ENCODE measurements at regions not wholly inside any gene's neighbourhood (a gene's known extent, or its start where the extent isn't known, plus 50 kb on each side); places are given as distances from the start of the nearest gene placed in this dataset.
A peak's percentile ranks its signal among the peaks of the same experiment; 100 is the strongest.

DNA sequence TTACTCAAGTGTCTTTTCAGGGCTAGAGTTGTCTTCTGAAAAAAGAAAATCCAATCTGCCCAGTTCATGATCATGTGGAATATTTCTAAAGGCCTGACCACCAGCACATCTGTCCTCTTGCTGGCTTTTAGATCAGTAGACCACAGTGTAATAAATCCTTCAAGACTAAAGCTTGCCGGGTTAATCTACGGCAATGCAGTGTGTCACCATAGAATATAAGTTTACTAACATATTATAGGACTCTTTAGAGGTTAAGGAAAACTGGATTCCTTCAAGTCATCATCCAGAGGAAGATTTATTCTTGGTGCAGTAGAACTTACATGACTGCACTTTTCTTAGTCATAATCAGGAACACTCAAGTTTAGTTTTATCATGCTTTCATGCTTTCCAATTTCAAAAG, 349.5 kb downstream of the SEMA3D start:
- H3K4me2 ChIP-seq (ENCODE audit: unreplicated experiment): no peak overlapping the region
- H3K36me3 ChIP-seq (ENCODE audit: low read depth): no peaks in the 10 kb centered on the region
- H3K79me2 ChIP-seq (ENCODE audit: insufficient read depth): no peaks in the 10 kb centered on the region
- no peaks in the 10 kb centered on the region for H4K20me1 ChIP-seq (ENCODE audit: insufficient read depth)
- H3K27me3 ChIP-seq (replicated peaks; ENCODE audit: insufficient read depth): no peaks in the 10 kb centered on the region
- in situ Hi-C loops (cut with MboI): no loop called here
- TF ChIP-seq EZH2phosphoT487 (IDR thresholded peaks at IDR 0.05; ENCODE audit: insufficient read depth, low read depth) (no peak), EZH2 (IDR thresholded peaks at IDR 0.05; ENCODE audit: insufficient read depth, poor library complexity, severe bottlenecking) (no peak)
- no peaks in the 10 kb centered on the region; the same call in 1 of the 2 replicates for H3K9me2 ChIP-seq (ENCODE audit: insufficient read depth)
- no peak overlapping the region for H3K27ac ChIP-seq
- DNase-seq: no peak
- WGBS, 2 experiments (ENCODE audit: low coverage in 1 of 2, low lambda C conversion rate in 2 of 2, missing lambda C conversion rate in 2 of 2): 80% methylated on average over 2 of the region's 2 CpGs
- no peak overlapping the region for H3K9ac ChIP-seq
- H3K4me3 ChIP-seq: no peak overlapping the region
- no peak overlapping the region for H2AFZ ChIP-seq
- no peaks in the 10 kb centered on the region for H3F3A ChIP-seq (ENCODE audit: insufficient read depth)
- no peaks in the 10 kb centered on the region for H3K4me1 ChIP-seq (ENCODE audit: insufficient read depth)
- H3K9me3 ChIP-seq (ENCODE audit: low read depth): no peaks in the 10 kb centered on the region

DNA sequence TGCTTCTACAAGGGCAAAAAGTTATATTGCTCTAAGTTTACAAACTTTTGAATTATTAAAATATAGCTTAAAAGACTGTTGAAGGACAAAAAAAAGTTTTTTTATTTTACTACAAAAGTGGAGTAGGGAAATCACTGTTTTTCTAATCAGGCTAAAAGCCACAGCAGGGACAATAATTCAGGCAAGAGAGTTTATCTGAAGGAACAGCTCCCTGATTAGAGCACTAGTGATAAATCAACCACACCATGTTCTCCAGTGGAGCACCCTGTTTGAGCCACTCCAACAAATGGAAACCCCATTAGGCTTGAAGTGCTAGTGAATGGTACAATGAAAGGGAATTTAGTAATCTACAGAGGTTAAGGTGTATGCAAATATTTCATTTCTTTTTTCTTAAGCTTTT, 357.1 kb downstream of the SEMA3D start:
- Histone ChIP-seq H3K9me3 (ENCODE audit: low read depth) (no peaks in the 10 kb centered on the region), H3K4me3 (no peak overlapping the region), H3K4me1 (ENCODE audit: insufficient read depth) (no peaks in the 10 kb centered on the region), H3K27ac (no peak overlapping the region), H3K9me2 (ENCODE audit: insufficient read depth) (no peaks in the 10 kb centered on the region; the same call in 1 of the 2 replicates), H3F3A (ENCODE audit: insufficient read depth) (no peaks in the 10 kb centered on the region), H3K27me3 (replicated peaks; ENCODE audit: insufficient read depth) (no peaks in the 10 kb centered on the region), H2AFZ (no peak overlapping the region), H3K79me2 (ENCODE audit: insufficient read depth) (no peaks in the 10 kb centered on the region), H3K36me3 (ENCODE audit: low read depth) (no peaks in the 10 kb centered on the region), H3K4me2 (ENCODE audit: unreplicated experiment) (no peak overlapping the region), H3K9ac (no peak overlapping the region), H4K20me1 (ENCODE audit: insufficient read depth) (no peaks in the 10 kb centered on the region)
- TF ChIP-seq EZH2phosphoT487 (IDR thresholded peaks at IDR 0.05; ENCODE audit: insufficient read depth, low read depth): no peak
- TF ChIP-seq EZH2 (IDR thresholded peaks at IDR 0.05; ENCODE audit: insufficient read depth, poor library complexity, severe bottlenecking): no peak
- no peak for DNase-seq
- in situ Hi-C loops (cut with MboI): no loop called here

DNA sequence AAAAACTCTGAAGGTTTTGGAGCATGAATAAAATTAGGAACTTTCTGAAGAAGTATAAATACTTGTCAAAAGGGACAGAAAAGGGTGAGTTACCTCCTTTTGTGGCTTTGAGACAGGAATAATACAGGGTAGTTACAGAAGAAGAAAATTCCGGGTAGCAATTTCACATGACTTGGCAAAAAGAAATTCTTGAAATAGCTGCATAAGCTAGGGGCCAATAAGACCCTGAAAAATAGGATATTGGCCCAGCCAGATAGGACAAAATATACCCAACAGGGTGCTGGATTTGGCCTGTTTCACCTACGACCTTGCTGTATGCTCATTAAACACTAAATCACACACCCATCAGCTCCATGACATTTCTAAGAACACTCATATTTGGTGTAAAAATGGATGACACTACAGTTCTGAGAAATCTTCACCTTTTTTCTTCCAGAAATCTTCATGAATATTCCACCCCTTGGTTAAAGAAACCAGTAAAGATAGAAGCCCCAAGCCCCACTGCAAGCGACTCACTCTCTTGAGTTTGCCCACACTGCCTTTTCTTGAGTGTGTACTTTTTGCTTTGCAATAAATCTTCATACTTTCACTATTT, 362.7 kb downstream of the SEMA3D start:
- H3K27me3 ChIP-seq (replicated peaks; ENCODE audit: insufficient read depth): no peaks in the 10 kb centered on the region
- 0 out of 2 replicates have a peak overlapping the region, but pooled peaks have one; percentile 16 for H2AFZ ChIP-seq
- no peak overlapping the region for H3K27ac ChIP-seq
- no peak for DNase-seq
- H3K79me2 ChIP-seq (ENCODE audit: insufficient read depth): no peaks in the 10 kb centered on the region
- in situ Hi-C loops (cut with MboI): no loop called here
- no peaks in the 10 kb centered on the region for H4K20me1 ChIP-seq (ENCODE audit: insufficient read depth)
- H3K9me2 ChIP-seq (ENCODE audit: insufficient read depth): peaks cover 5% of the 10 kb centered on the region; the same call in 1 of the 2 replicates
- no peaks in the 10 kb centered on the region for H3K4me1 ChIP-seq (ENCODE audit: insufficient read depth)
- H3K9me3 ChIP-seq (ENCODE audit: low read depth): no peaks in the 10 kb centered on the region
- H3K4me3 ChIP-seq: no peak overlapping the region
- H3F3A ChIP-seq (ENCODE audit: insufficient read depth): no peaks in the 10 kb centered on the region
- 66 to 75% methylated on average over 3 of the region's 3 CpGs for WGBS, 2 experiments (ENCODE audit: low coverage in 1 of 2, low lambda C conversion rate in 2 of 2, missing lambda C conversion rate in 2 of 2)
- H3K36me3 ChIP-seq (ENCODE audit: low read depth): no peaks in the 10 kb centered on the region
- no peak overlapping the region for H3K4me2 ChIP-seq (ENCODE audit: unreplicated experiment)
- TF ChIP-seq EZH2 (IDR thresholded peaks at IDR 0.05; ENCODE audit: insufficient read depth, poor library complexity, severe bottlenecking) (no peak), EZH2phosphoT487 (IDR thresholded peaks at IDR 0.05; ENCODE audit: insufficient read depth, low read depth) (no peak)
- no peak overlapping the region for H3K9ac ChIP-seq

DNA sequence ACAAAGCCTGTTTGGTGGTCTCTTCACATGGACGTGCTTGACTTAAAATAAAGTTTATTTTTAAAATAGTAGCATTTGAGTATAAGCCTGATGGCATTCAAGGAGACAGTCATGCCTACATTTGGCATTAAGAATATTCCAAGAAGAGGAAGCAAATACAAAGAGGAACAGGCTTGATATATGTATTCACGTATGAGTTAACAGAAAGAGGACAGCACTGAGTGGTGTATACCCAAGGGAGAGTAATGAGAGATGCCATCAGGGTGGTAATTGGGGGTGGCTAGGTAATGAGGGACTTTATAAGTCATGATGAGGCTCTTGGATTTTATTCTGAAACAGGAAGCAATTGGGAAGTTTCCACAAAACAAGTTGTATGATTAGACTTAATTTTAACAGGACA, 363.3 kb downstream of the SEMA3D start:
- Histone ChIP-seq H3K9me3 (ENCODE audit: low read depth) (no peaks in the 10 kb centered on the region), H4K20me1 (ENCODE audit: insufficient read depth) (no peaks in the 10 kb centered on the region), H3F3A (ENCODE audit: insufficient read depth) (no peaks in the 10 kb centered on the region), H3K4me2 (ENCODE audit: unreplicated experiment) (no peak overlapping the region), H3K9me2 (ENCODE audit: insufficient read depth) (peaks cover 5% of the 10 kb centered on the region; the same call in 1 of the 2 replicates), H3K4me3 (no peak overlapping the region), H3K79me2 (ENCODE audit: insufficient read depth) (no peaks in the 10 kb centered on the region), H3K9ac (no peak overlapping the region), H3K27me3 (replicated peaks; ENCODE audit: insufficient read depth) (no peaks in the 10 kb centered on the region), H3K36me3 (ENCODE audit: low read depth) (no peaks in the 10 kb centered on the region), H3K27ac (no peak overlapping the region), H2AFZ (no peak overlapping the region), H3K4me1 (ENCODE audit: insufficient read depth) (no peaks in the 10 kb centered on the region)
- TF ChIP-seq EZH2phosphoT487 (IDR thresholded peaks at IDR 0.05; ENCODE audit: insufficient read depth, low read depth): no peak
- TF ChIP-seq EZH2 (IDR thresholded peaks at IDR 0.05; ENCODE audit: insufficient read depth, poor library complexity, severe bottlenecking): no peak
- in situ Hi-C loops (cut with MboI): no loop called here
- no peak for DNase-seq
- WGBS, 2 experiments (ENCODE audit: low coverage in 1 of 2, low lambda C conversion rate in 2 of 2, missing lambda C conversion rate in 2 of 2): 60 to 61% methylated on average over 2 of the region's 2 CpGs

Measured in GM23248 (cell line).